Erythroblast (primary cell): ENCODE measurements at regions not wholly inside any gene's neighbourhood (a gene's known extent, or its start where the extent isn't known, plus 50 kb on each side); places are given as distances from the start of the nearest gene placed in this dataset.

Source experiments
- GATA1 ChIP-seq: IDR thresholded peaks from 2 replicates; pipeline ENCODE4 v1.6.1; 2011; ENCODE audit warnings: low read depth, mild to moderate bottlenecking, control low read depth, low read length, moderate library complexity
- POLR2A ChIP-seq: IDR thresholded peaks from 2 replicates; pipeline ENCODE4 v1.6.1; 2011; ENCODE audit warnings: mild to moderate bottlenecking, low read length

- no peak for TF ChIP-seq POLR2A
- no peak for TF ChIP-seq GATA1
These were observed 145.5 kb upstream of the FGF13 start for GRCh38 chrX:138856881-138857604.
